ENCODE measurements at regions not wholly inside any gene's neighbourhood (a gene's known extent, or its start where the extent isn't known, plus 50 kb on each side); places are given as distances from the start of the nearest gene placed in this dataset.

DNA sequence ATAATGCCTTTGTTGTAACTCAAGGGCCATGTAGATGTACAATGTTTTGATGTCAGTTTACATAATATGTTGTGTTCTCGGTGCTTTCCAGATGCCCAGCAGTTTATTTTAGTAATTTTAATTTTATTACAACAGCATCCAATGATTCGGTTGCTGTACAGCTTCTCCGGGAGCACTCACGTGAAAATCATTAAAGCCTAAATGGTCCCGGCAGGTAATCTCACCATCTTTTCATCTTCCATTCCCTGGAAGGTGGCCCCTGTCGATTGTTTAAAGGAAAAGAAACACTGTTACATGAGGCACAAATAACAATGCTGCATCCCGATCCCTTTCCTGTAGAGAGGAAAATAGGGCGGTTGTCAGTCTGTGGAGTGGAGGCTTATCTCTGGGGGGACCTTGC is 498.1 kb downstream of the SLC4A3 start:
- no peaks in the 10 kb centered on the region for H3K36me3 ChIP-seq (ENCODE audit: control insufficient read depth in 4 of 4, insufficient read depth in 4 of 4, low read length in 4 of 4)
- ATAC-seq (ENCODE audit: insufficient read depth, low FRiP score) (no peak), DNase-seq (no peak)
- H3K27me3 ChIP-seq (ENCODE audit: control insufficient read depth in 3 of 3, insufficient read depth in 3 of 3, low read length in 2 of 3) = no peaks in the 10 kb centered on the region
- no peak for TF ChIP-seq CTCF (IDR thresholded peaks at IDR 0.05; ENCODE audit: control extremely low read depth, extremely low read depth)
- peaks cover 0 to 5% (median 2%) of the 10 kb centered on the region in 4 donors for H3K9me3 ChIP-seq (ENCODE audit: control insufficient read depth in 4 of 4, insufficient read depth in 3 of 4, low read length in 3 of 4)
- H3K4me3 ChIP-seq = no peak overlapping the region
- peaks cover 0 to 5% (median 0%) of the 10 kb centered on the region in 5 donors for H3K4me1 ChIP-seq (ENCODE audit: control insufficient read depth in 5 of 5, insufficient read depth in 5 of 5, low read length in 5 of 5)
- H3K9ac ChIP-seq (ENCODE audit: insufficient read depth in 1 of 2, low read length in 2 of 2) = no peak overlapping the region
- no peak overlapping the region for H3K27ac ChIP-seq (ENCODE audit: low read depth in 1 of 2, low read length in 1 of 2)
- WGBS, 2 donors = 85 to 90% methylated on average over 8 of the region's 8 CpGs

- ATAC-seq (ENCODE audit: insufficient read depth, low FRiP score) = no peak
- Histone ChIP-seq H3K36me3 (ENCODE audit: control insufficient read depth in 4 of 4, insufficient read depth in 4 of 4, low read length in 4 of 4) (no peaks in the 10 kb centered on the region), H3K27me3 (ENCODE audit: control insufficient read depth in 3 of 3, insufficient read depth in 3 of 3, low read length in 2 of 3) (no peaks in the 10 kb centered on the region), H3K27ac (ENCODE audit: low read depth in 1 of 2, low read length in 1 of 2) (no peak overlapping the region), H3K4me1 (ENCODE audit: control insufficient read depth in 5 of 5, insufficient read depth in 5 of 5, low read length in 5 of 5) (peaks cover 0 to 5% (median 0%) of the 10 kb centered on the region in 5 donors), H3K4me3 (no peak overlapping the region), H3K9me3 (ENCODE audit: control insufficient read depth in 4 of 4, insufficient read depth in 3 of 4, low read length in 3 of 4) (peaks cover 0 to 8% (median 4%) of the 10 kb centered on the region in 4 donors), H3K9ac (ENCODE audit: insufficient read depth in 1 of 2, low read length in 2 of 2) (no peak overlapping the region)
- DNase-seq = peak in 1 of 3 donors; percentile 51
- 54 to 66% methylated on average over 3 of the region's 3 CpGs for WGBS, 2 donors
- no peak for TF ChIP-seq CTCF (IDR thresholded peaks at IDR 0.05; ENCODE audit: control extremely low read depth, extremely low read depth)
These were observed 499.9 kb downstream of the SLC4A3 start for GRCh38 chr2:220127311-220127710.

DNA sequence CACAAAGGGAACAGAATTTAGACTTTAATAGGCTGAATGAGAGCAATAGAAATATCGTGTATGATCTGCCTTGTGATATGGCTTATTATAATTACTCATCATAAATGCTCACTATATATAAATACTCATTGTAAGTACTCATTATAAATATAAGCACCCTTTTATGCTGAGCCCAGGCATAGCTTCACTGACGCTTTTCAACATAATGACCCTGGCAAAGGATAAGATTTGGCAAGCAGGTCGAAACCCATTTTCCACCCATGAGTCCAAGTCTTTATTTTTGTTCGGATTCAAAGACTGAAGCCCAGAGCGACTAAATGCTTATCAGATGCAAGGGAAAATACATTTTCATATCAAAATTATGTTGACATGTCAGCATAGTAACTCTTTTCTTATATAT is 500.4 kb downstream of the SLC4A3 start:
- H3K27ac ChIP-seq (ENCODE audit: low read depth in 1 of 2, low read length in 1 of 2) = no peak overlapping the region
- H3K4me1 ChIP-seq (ENCODE audit: control insufficient read depth in 5 of 5, insufficient read depth in 5 of 5, low read length in 5 of 5) = peaks cover 0 to 5% (median 0%) of the 10 kb centered on the region in 5 donors
- no peaks in the 10 kb centered on the region for H3K27me3 ChIP-seq (ENCODE audit: control insufficient read depth in 3 of 3, insufficient read depth in 3 of 3, low read length in 2 of 3)
- no peak for ATAC-seq (ENCODE audit: insufficient read depth, low FRiP score)
- no peak overlapping the region for H3K4me3 ChIP-seq
- H3K36me3 ChIP-seq (ENCODE audit: control insufficient read depth in 4 of 4, insufficient read depth in 4 of 4, low read length in 4 of 4) = no peaks in the 10 kb centered on the region
- peak in 2 of 3 donors; percentile 74 to 85 for DNase-seq
- WGBS, 2 donors = 75 to 80% methylated on average over 5 of the region's 5 CpGs
- TF ChIP-seq CTCF (IDR thresholded peaks at IDR 0.05; ENCODE audit: control extremely low read depth, extremely low read depth) = no peak
- H3K9me3 ChIP-seq (ENCODE audit: control insufficient read depth in 4 of 4, insufficient read depth in 3 of 4, low read length in 3 of 4) = peaks cover 0 to 8% (median 4%) of the 10 kb centered on the region in 4 donors
- H3K9ac ChIP-seq (ENCODE audit: insufficient read depth in 1 of 2, low read length in 2 of 2) = no peak overlapping the region

DNA sequence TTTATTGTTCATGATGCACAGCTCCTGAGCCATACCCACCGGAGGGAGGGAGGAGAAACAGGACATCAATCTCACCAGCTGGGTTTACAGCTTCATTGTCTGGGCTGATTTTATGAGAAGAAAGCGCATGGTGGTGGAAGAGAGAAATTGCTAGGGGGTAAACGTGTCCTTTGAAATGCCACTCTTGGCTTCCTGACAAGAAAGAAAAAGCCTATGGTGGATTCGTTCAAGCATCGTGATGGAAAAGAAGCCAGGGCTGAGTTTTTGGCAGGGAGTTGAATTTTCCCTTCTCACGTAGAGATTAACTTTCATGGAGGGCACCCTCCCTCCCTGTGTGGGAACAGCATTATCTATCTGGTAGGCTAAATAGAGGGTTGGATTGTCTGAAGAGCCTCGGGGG is 502.0 kb downstream of the SLC4A3 start:
- peaks cover 0 to 11% (median 4%) of the 10 kb centered on the region in 4 donors for H3K9me3 ChIP-seq (ENCODE audit: control insufficient read depth in 4 of 4, insufficient read depth in 3 of 4, low read length in 3 of 4)
- WGBS, 2 donors = 72 to 83% methylated on average over 7 of the region's 7 CpGs
- peaks cover 0 to 5% (median 0%) of the 10 kb centered on the region in 5 donors for H3K4me1 ChIP-seq (ENCODE audit: control insufficient read depth in 5 of 5, insufficient read depth in 5 of 5, low read length in 5 of 5)
- no peak overlapping the region for H3K9ac ChIP-seq (ENCODE audit: insufficient read depth in 1 of 2, low read length in 2 of 2)
- H3K4me3 ChIP-seq = no peak overlapping the region
- DNase-seq (no peak), ATAC-seq (ENCODE audit: insufficient read depth, low FRiP score) (no peak)
- no peaks in the 10 kb centered on the region for H3K36me3 ChIP-seq (ENCODE audit: control insufficient read depth in 4 of 4, insufficient read depth in 4 of 4, low read length in 4 of 4)
- TF ChIP-seq CTCF (IDR thresholded peaks at IDR 0.05; ENCODE audit: control extremely low read depth, extremely low read depth) = no peak
- no peaks in the 10 kb centered on the region for H3K27me3 ChIP-seq (ENCODE audit: control insufficient read depth in 3 of 3, insufficient read depth in 3 of 3, low read length in 2 of 3)
- H3K27ac ChIP-seq (ENCODE audit: low read depth in 1 of 2, low read length in 1 of 2) = no peak overlapping the region

Data from lung (tissue), 11 donors.